GM12878 (cell line): ENCODE measurements at regions not wholly inside any gene's neighbourhood (a gene's known extent, or its start where the extent isn't known, plus 50 kb on each side); places are given as distances from the start of the nearest gene placed in this dataset.

ENCODE experiments used
- RFX5 ChIP-seq: IDR thresholded peaks from 2 replicates; pipeline ENCODE4 v1.6.1; 2011; ENCODE audit warnings: low read depth, low read length, improper control_type of control experiment
- TF ChIP-seq, protein P1 (sequence below), 3 experiments: IDR thresholded peaks in 2 of 3; conservative IDR thresholded peaks in 1 of 3; 2 replicates each; pipeline ENCODE4 v1.5.1; 2011; ENCODE audit warnings: low read depth in 3 of 3, low read length in 3 of 3, mild to moderate bottlenecking in 3 of 3, control low read depth in 2 of 3, moderate library complexity in 2 of 3, inconsistent platforms in 1 of 3, mixed read lengths in 1 of 3; ENCODE audit not compliant: control insufficient read depth in 2 of 3, insufficient read depth in 1 of 3; ENCODE audit errors: extremely low read depth in 1 of 3
- TF ChIP-seq, protein P2 (sequence below): IDR thresholded peaks from 2 replicates; pipeline ENCODE4 v1.6.1; 2012; ENCODE audit warnings: low read depth, low read length, improper control_type of control experiment

DNA sequence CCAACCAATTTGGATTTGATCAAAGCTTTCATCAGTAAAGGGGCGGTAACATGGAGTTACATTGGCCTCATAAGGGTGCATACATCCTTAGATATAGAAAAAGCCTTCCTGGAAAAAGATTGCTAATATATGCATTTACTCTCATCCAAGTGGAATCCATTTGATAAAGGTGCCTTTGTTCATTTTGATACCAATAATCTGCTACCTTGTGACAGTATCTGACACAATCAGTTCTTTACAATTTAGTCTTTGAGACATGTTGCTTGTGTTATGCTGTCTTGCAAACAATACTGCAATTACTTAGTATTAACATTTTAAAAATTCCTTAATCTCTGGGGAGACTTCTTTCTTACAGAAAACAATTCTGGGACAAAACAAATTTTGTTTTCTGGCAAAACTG is 654.4 kb upstream of the SLC35B3 start:
- TF ChIP-seq, protein P1, sequence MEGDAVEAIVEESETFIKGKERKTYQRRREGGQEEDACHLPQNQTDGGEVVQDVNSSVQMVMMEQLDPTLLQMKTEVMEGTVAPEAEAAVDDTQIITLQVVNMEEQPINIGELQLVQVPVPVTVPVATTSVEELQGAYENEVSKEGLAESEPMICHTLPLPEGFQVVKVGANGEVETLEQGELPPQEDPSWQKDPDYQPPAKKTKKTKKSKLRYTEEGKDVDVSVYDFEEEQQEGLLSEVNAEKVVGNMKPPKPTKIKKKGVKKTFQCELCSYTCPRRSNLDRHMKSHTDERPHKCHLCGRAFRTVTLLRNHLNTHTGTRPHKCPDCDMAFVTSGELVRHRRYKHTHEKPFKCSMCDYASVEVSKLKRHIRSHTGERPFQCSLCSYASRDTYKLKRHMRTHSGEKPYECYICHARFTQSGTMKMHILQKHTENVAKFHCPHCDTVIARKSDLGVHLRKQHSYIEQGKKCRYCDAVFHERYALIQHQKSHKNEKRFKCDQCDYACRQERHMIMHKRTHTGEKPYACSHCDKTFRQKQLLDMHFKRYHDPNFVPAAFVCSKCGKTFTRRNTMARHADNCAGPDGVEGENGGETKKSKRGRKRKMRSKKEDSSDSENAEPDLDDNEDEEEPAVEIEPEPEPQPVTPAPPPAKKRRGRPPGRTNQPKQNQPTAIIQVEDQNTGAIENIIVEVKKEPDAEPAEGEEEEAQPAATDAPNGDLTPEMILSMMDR (IDR thresholded peaks at IDR 0.05 in 2 of 3, conservative IDR thresholded peaks at IDR 0.05 in 1 of 3; ENCODE audit: control insufficient read depth in 2 of 3, extremely low read depth in 1 of 3, insufficient read depth in 1 of 3, low read depth in 3 of 3, low read length in 3 of 3): no peak
- no peak for TF ChIP-seq RFX5
- TF ChIP-seq, protein P2, sequence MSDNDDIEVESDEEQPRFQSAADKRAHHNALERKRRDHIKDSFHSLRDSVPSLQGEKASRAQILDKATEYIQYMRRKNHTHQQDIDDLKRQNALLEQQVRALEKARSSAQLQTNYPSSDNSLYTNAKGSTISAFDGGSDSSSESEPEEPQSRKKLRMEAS: no peak
